ENCODE measurements at regions not wholly inside any gene's neighbourhood (a gene's known extent, or its start where the extent isn't known, plus 50 kb on each side); places are given as distances from the start of the nearest gene placed in this dataset.
"Not testable (repeated sequence)": the region's sequence is repeated elsewhere in the genome, so short reads cannot be mapped to it uniquely, and the experiment has no call there.

DNA sequence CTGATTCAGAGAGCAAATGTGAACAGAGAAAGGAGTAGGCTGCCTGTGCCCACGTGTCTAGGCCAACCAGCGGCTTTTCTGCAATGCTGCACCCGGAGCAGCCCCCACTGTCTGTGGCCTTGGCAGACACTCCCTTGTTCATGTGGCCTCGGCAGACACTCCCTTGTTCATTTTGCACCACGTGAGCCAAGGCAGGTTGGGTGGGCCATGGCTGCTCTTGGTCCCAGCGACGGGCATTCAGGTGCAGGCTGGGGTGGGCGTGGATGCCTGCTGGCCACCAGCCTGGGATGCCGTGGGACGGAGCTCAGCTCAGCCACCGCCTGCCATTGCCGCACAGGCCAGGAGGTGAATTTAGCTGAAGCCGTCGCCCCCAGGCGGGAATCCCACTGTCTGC, 159.8 kb downstream of the LAT start:
- dilution Hi-C loops (cut with HindIII; ENCODE audit: low sequenced_read_pairs, unreplicated experiment); H4K91ac ChIP-seq (ENCODE audit: insufficient read depth, low read depth, low read length); H3K27me3 ChIP-seq (ENCODE audit: control insufficient read depth, insufficient read depth, low read length); H3K79me1 ChIP-seq (ENCODE audit: low read depth in 1 of 2, low read length in 2 of 2); BruUV-seq (replicated peaks); CTCF ChIA-PET; intact Hi-C loops (cut with micrococcal nuclease); H3K23ac ChIP-seq (ENCODE audit: low read depth, low read length); H3K9me1 ChIP-seq (ENCODE audit: insufficient read depth, low read length); POLR2A ChIA-PET (ENCODE audit: unreplicated experiment); H4K20me1 ChIP-seq (ENCODE audit: insufficient read depth, low read length); H3K36me3 ChIP-seq (ENCODE audit: control insufficient read depth, insufficient read depth, low read length); H2AFZ ChIP-seq (replicated peaks; ENCODE audit: low read length, poor library complexity); H2AK5ac ChIP-seq (ENCODE audit: low read depth, low read length); H3K4me1 ChIP-seq (ENCODE audit: control insufficient read depth, insufficient read depth, low read length); DNase-seq; H2BK120ac ChIP-seq (ENCODE audit: low read depth, low read length); H2BK5ac ChIP-seq (ENCODE audit: low read depth, low read length, poor library complexity, severe bottlenecking); H3K4me3 ChIP-seq (ENCODE audit: insufficient read depth, low read depth, low read length); H3K27ac ChIP-seq (ENCODE audit: insufficient read depth, low read length); H3K56ac ChIP-seq (ENCODE audit: extremely low read depth, insufficient read depth, low read length); in situ Hi-C loops (cut with MboI; ENCODE audit: low sequenced_read_pairs); H3K14ac ChIP-seq (replicated peaks; ENCODE audit: low read depth, low read length); H3K4ac ChIP-seq (ENCODE audit: low read depth, low read length); H2BK20ac ChIP-seq (ENCODE audit: low read depth, low read length); H3K4me2 ChIP-seq (ENCODE audit: low read depth, low read length); H3K18ac ChIP-seq (ENCODE audit: low read depth, low read length); H3K9ac ChIP-seq (ENCODE audit: low read depth, low read length); H4K8ac ChIP-seq (ENCODE audit: low read depth in 2 of 2, low read length in 2 of 2); ATAC-seq (ENCODE audit: low read depth); H3K9me3 ChIP-seq (ENCODE audit: control insufficient read depth, insufficient read depth, low read length); H2AK9ac ChIP-seq (replicated peaks; ENCODE audit: low read depth, low read length, poor library complexity); H4K5ac ChIP-seq (ENCODE audit: low read depth, low read length); H2BK15ac ChIP-seq (ENCODE audit: low read depth, low read length): not testable (repeated sequence)
- WGBS, 2 experiments (ENCODE audit: extremely low coverage in 2 of 2, insufficient read length in 1 of 2), result 95% methylated on average over 3 of the region's 15 CpGs; no CpG with 5 or more reads in 1 of the 2 experiments

DNA sequence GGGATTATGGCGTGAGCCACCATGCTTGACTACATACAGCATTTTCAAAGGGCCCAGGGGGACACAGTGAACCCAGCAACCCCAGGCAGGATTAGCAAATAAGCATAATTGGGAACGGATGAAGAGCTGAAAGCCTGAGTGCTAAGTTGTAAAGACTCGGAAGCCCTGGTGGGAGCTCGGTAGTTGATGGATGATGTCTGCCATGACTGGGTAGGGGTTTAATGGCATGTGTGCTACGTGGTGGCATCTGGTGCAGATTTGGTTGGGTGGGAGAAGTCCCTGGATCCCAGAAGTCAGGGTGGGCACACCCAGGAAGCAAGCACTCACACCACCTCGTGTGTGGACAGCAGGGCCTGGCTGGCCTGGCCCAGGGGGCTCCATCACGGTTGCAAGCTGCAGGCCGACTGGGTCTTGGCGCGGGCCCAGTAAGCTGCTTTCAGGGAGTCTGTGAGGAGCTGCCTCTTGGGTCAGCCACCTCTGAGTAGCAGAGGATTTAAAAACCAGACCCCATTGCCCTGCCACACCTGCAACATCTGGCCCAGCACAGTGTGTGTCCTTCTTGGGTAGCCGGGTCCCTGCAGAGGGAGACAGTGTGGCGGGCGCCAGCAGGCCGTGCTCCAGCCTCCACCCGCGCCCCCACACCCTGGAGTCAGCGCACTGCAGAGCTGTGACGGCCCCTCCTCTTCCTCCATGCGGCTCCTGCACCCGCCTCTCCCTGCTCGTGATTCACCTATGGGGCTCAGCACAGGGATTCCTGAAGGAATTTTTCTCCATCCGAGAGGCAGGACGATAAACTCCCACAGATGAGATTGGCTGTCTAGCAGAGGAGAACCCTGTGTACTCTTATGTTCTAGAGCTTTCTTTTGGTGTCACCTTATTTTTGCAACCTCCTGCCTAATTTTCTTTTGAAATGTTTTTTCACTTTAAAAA, 159.2 kb downstream of the LAT start:
- H3K56ac ChIP-seq (ENCODE audit: extremely low read depth, insufficient read depth, low read length); H2BK15ac ChIP-seq (ENCODE audit: low read depth, low read length); H4K20me1 ChIP-seq (ENCODE audit: insufficient read depth, low read length); H4K5ac ChIP-seq (ENCODE audit: low read depth, low read length); H3K36me3 ChIP-seq (ENCODE audit: control insufficient read depth, insufficient read depth, low read length); H3K4me2 ChIP-seq (ENCODE audit: low read depth, low read length); ATAC-seq (ENCODE audit: low read depth); H3K18ac ChIP-seq (ENCODE audit: low read depth, low read length); H2AK5ac ChIP-seq (ENCODE audit: low read depth, low read length); H3K9ac ChIP-seq (ENCODE audit: low read depth, low read length); H3K23ac ChIP-seq (ENCODE audit: low read depth, low read length); H3K4me1 ChIP-seq (ENCODE audit: control insufficient read depth, insufficient read depth, low read length); H3K27me3 ChIP-seq (ENCODE audit: control insufficient read depth, insufficient read depth, low read length); H3K4ac ChIP-seq (ENCODE audit: low read depth, low read length); H3K79me1 ChIP-seq (ENCODE audit: low read depth in 1 of 2, low read length in 2 of 2); H4K8ac ChIP-seq (ENCODE audit: low read depth in 2 of 2, low read length in 2 of 2); H2AK9ac ChIP-seq (replicated peaks; ENCODE audit: low read depth, low read length, poor library complexity); DNase-seq; H3K27ac ChIP-seq (ENCODE audit: insufficient read depth, low read length); H3K4me3 ChIP-seq (ENCODE audit: insufficient read depth, low read depth, low read length); H3K9me1 ChIP-seq (ENCODE audit: insufficient read depth, low read length); BruUV-seq (replicated peaks); H2BK120ac ChIP-seq (ENCODE audit: low read depth, low read length); H4K91ac ChIP-seq (ENCODE audit: insufficient read depth, low read depth, low read length); H3K14ac ChIP-seq (replicated peaks; ENCODE audit: low read depth, low read length); H2BK20ac ChIP-seq (ENCODE audit: low read depth, low read length); H3K9me3 ChIP-seq (ENCODE audit: control insufficient read depth, insufficient read depth, low read length); in situ Hi-C loops (cut with MboI; ENCODE audit: low sequenced_read_pairs); H2BK5ac ChIP-seq (ENCODE audit: low read depth, low read length, poor library complexity, severe bottlenecking); dilution Hi-C loops (cut with HindIII; ENCODE audit: low sequenced_read_pairs, unreplicated experiment); CTCF ChIA-PET; POLR2A ChIA-PET (ENCODE audit: unreplicated experiment); H2AFZ ChIP-seq (replicated peaks; ENCODE audit: low read length, poor library complexity); intact Hi-C loops (cut with micrococcal nuclease): not testable (repeated sequence)
- WGBS, 2 experiments (ENCODE audit: extremely low coverage in 2 of 2, insufficient read length in 1 of 2), result 100% methylated on average over 1 of the region's 23 CpGs; no CpG with 5 or more reads in 1 of the 2 experiments

Measured in IMR-90 (cell line).